A549 (cell line): ENCODE measurements at regions not wholly inside any gene's neighbourhood (a gene's known extent, or its start where the extent isn't known, plus 50 kb on each side); places are given as distances from the start of the nearest gene placed in this dataset.

Experiments used
- ATAC-seq, 2 experiments: fragments of 200-7000 bp in 1 of 2; fragments of >200 bp in 1 of 2; cut with Nextera tagmentation in 1 of 2; cut with Tn5 transposase in 1 of 2; 3 replicates each; pipeline versions ENCODE4 v1.8.0 to v1.9.1; 2018 to 2020; ENCODE audit warnings: mild to moderate bottlenecking in 1 of 2, moderate library complexity in 1 of 2
- CTCF ChIA-PET: fragments of 300-600 bp; sonication (Branson Sonifier 250); formaldehyde crosslinking; extraction: SDS; loops from one replicate; lab custom pipeline; 2021; ENCODE audit warnings: antibody characterized with exemption, inconsistent platforms; lab: Yijun Ruan, JAX
- POLR2A ChIA-PET: fragments of 350-600 bp; formaldehyde crosslinking; extraction: SDS; loops from one replicate; lab custom pipeline; 2021; ENCODE audit warnings: antibody characterized with exemption, inconsistent platforms; lab: Yijun Ruan, JAX
- DNase-seq, 2 experiments: peaks; one replicate each; pipeline versions ENCODE4 v3.0.0 to v3.0.0-alpha.2; 2011 to 2016; ENCODE audit warnings: low read depth in 1 of 2, low spot score in 1 of 2
- FAIRE-seq: peaks from 2 replicates; lab custom pipeline; 2011; peaks lifted over from hg19 to GRCh38; lab: Jason Lieb, UNC
- H3K27ac ChIP-seq, 2 experiments: fragments of >200 bp; sonication (Bioruptor Twin); formaldehyde crosslinking; 3 replicates each; pipeline ENCODE4 v1.5.1; 2016 to 2017
- H3K4me1 ChIP-seq: fragments of >200 bp; sonication (Bioruptor Twin); formaldehyde crosslinking; 3 replicates; pipeline ENCODE4 v1.6.1; 2016
- H3K4me2 ChIP-seq: fragments of >200 bp; sonication (Bioruptor Twin); formaldehyde crosslinking; 3 replicates; pipeline ENCODE4 v1.6.1; 2016
- H3K4me3 ChIP-seq: fragments of >200 bp; sonication (Bioruptor Twin); formaldehyde crosslinking; 3 replicates; pipeline ENCODE4 v1.5.1; 2016
- H3K9me3 ChIP-seq: fragments of >200 bp; sonication (Bioruptor Twin); formaldehyde crosslinking; 3 replicates; pipeline ENCODE4 v1.6.1; 2016
- BHLHE40 ChIP-seq: IDR thresholded peaks from 2 replicates; pipeline ENCODE4 v1.6.1; 2012; ENCODE audit warnings: low read depth, low read length, inconsistent platforms
- CBX2 ChIP-seq: fragments of 200-600 bp; sonication (generic); IDR thresholded peaks from 2 replicates; pipeline ENCODE4 v1.6.1; 2016; ENCODE audit warnings: low read depth, mild to moderate bottlenecking, borderline replicate concordance
- CBX8 ChIP-seq: fragments of 200-600 bp; sonication (generic); IDR thresholded peaks from 2 replicates; pipeline ENCODE4 v1.6.1; 2016
- CEBPB ChIP-seq, 2 experiments: fragments of >200 bp in 1 of 2; sonication (Bioruptor Twin) in 1 of 2; formaldehyde crosslinking in 1 of 2; IDR thresholded peaks; 2 replicates each; pipeline ENCODE4 v1.6.1; 2012 to 2016
- EP300 ChIP-seq, 2 experiments: fragments of >200 bp; sonication (Bioruptor Twin); formaldehyde crosslinking; IDR thresholded peaks; 2 replicates in 1 of 2; 3 replicates in 1 of 2; pipeline ENCODE4 v1.6.1; 2016 to 2017
- ESRRA ChIP-seq: fragments of 150-350 bp; IDR thresholded peaks from 2 replicates; pipeline ENCODE4 v1.6.1; 2014; ENCODE audit warnings: mild to moderate bottlenecking, low read length, borderline replicate concordance
- FOSB ChIP-seq: fragments of 250-450 bp; sonication (Bioruptor Pico); IDR thresholded peaks from 2 replicates; pipeline ENCODE4 v1.5.0; 2020; ENCODE audit warnings: mild to moderate bottlenecking, moderate library complexity
- GATA3 ChIP-seq: IDR thresholded peaks from 2 replicates; pipeline ENCODE4 v1.6.1; 2012; ENCODE audit warnings: borderline replicate concordance
- HDAC2 ChIP-seq: fragments of 200-600 bp; sonication (generic); IDR thresholded peaks from 2 replicates; pipeline ENCODE4 v1.6.1; 2016
- HEYL ChIP-seq: fragments of 250-450 bp; sonication (Bioruptor Pico); IDR thresholded peaks from 2 replicates; pipeline ENCODE4 v1.8.0; 2021; ENCODE audit warnings: mild to moderate bottlenecking, moderate library complexity
- HOXA7 ChIP-seq: fragments of 250-450 bp; sonication (Bioruptor Pico); IDR thresholded peaks from 2 replicates; pipeline ENCODE4 v1.5.0; 2020; ENCODE audit warnings: mild to moderate bottlenecking, moderate library complexity
- HOXB13 ChIP-seq: fragments of 250-450 bp; sonication (Bioruptor Pico); IDR thresholded peaks from 2 replicates; pipeline ENCODE4 v1.5.0; 2020; ENCODE audit warnings: low read depth, mild to moderate bottlenecking, moderate library complexity
- HOXB5 ChIP-seq: fragments of 250-450 bp; sonication (Bioruptor Pico); IDR thresholded peaks from 2 replicates; pipeline ENCODE4 v1.5.0; 2020; ENCODE audit warnings: mild to moderate bottlenecking, moderate library complexity
- KDM5A ChIP-seq: fragments of 200-600 bp; sonication (generic); IDR thresholded peaks from 2 replicates; pipeline ENCODE4 v1.6.1; 2016; ENCODE audit warnings: antibody characterized with exemption, mild to moderate bottlenecking
- MAFK ChIP-seq: fragments of 450-650 bp; IDR thresholded peaks from 2 replicates; pipeline ENCODE4 v1.6.1; 2014; ENCODE audit not compliant: partially characterized antibody
- MYC ChIP-seq: IDR thresholded peaks from 2 replicates; pipeline ENCODE4 v1.6.1; 2012; ENCODE audit warnings: mild to moderate bottlenecking, inconsistent platforms, low read length, improper control_type of control experiment, borderline replicate concordance
- NR3C1 ChIP-seq: fragments of >200 bp; sonication (Bioruptor Twin); formaldehyde crosslinking; IDR thresholded peaks from 3 replicates; pipeline ENCODE4 v1.6.1; 2017
- POLR2A ChIP-seq: IDR thresholded peaks from 2 replicates; pipeline ENCODE4 v1.6.1; 2012; ENCODE audit warnings: mild to moderate bottlenecking, low read length
- POLR2AphosphoS2 ChIP-seq: conservative IDR thresholded peaks from 2 replicates; pipeline ENCODE4 v1.6.1; 2012; ENCODE audit warnings: low read length, improper control_type of control experiment, inconsistent platforms
- RAD21 ChIP-seq, 2 experiments: fragments of >200 bp in 1 of 2; sonication (Bioruptor Twin) in 1 of 2; formaldehyde crosslinking in 1 of 2; IDR thresholded peaks in 1 of 2; conservative IDR thresholded peaks in 1 of 2; 2 replicates in 1 of 2; 3 replicates in 1 of 2; pipeline ENCODE4 v1.6.1; 2012 to 2018; ENCODE audit warnings: inconsistent platforms in 1 of 2
- RCOR1 ChIP-seq: fragments of 150-350 bp; IDR thresholded peaks from 2 replicates; pipeline ENCODE4 v1.6.1; 2014; ENCODE audit warnings: antibody characterized with exemption, low read length, low read depth
- RNF2 ChIP-seq: fragments of 200-600 bp; sonication (generic); IDR thresholded peaks from 2 replicates; pipeline ENCODE4 v1.6.1; 2016; ENCODE audit warnings: low read depth, mild to moderate bottlenecking, antibody characterized with exemption, moderate library complexity, borderline replicate concordance
- SMC3 ChIP-seq: fragments of >200 bp; sonication (Bioruptor Twin); formaldehyde crosslinking; IDR thresholded peaks from 3 replicates; pipeline ENCODE4 v1.6.1; 2018; ENCODE audit warnings: inconsistent platforms
- SREBF2 ChIP-seq: fragments of 450-650 bp; IDR thresholded peaks from 2 replicates; pipeline ENCODE4 v1.6.1; 2014; ENCODE audit warnings: mild to moderate bottlenecking, moderate library complexity
- TFCP2L1 ChIP-seq: fragments of 250-450 bp; sonication (Bioruptor Pico); IDR thresholded peaks from 2 replicates; pipeline ENCODE4 v1.5.0; 2021; ENCODE audit warnings: mild to moderate bottlenecking
- WGBS: methylation state at CpG from one replicate; pipeline ENCODE4 v1.1.6; 2017; ENCODE audit errors: missing lambda C conversion rate; 5-methylcytosine and 5-hydroxymethylcytosine counted together
- TF ChIP-seq, protein P1 (sequence below): IDR thresholded peaks from 2 replicates; pipeline ENCODE4 v1.6.1; 2012; ENCODE audit warnings: low read depth, borderline replicate concordance
- TF ChIP-seq, protein P2 (sequence below): fragments of 200-600 bp; sonication (generic); IDR thresholded peaks from 2 replicates; pipeline ENCODE4 v1.6.1; 2016; ENCODE audit warnings: antibody characterized with exemption, mild to moderate bottlenecking, moderate library complexity
- TF ChIP-seq, protein P3 (sequence below): fragments of 150-350 bp; IDR thresholded peaks from 2 replicates; pipeline ENCODE4 v1.6.1; 2014; ENCODE audit warnings: low read depth, mild to moderate bottlenecking, low read length
- TF ChIP-seq, protein P4 (sequence below): fragments of 450-650 bp; IDR thresholded peaks from 2 replicates; pipeline ENCODE4 v1.6.1; 2014; ENCODE audit warnings: antibody characterized with exemption
- TF ChIP-seq, protein P5 (sequence below): fragments of >200 bp; sonication (Bioruptor Twin); formaldehyde crosslinking; IDR thresholded peaks from 3 replicates; pipeline ENCODE4 v1.6.1; 2016

DNA sequence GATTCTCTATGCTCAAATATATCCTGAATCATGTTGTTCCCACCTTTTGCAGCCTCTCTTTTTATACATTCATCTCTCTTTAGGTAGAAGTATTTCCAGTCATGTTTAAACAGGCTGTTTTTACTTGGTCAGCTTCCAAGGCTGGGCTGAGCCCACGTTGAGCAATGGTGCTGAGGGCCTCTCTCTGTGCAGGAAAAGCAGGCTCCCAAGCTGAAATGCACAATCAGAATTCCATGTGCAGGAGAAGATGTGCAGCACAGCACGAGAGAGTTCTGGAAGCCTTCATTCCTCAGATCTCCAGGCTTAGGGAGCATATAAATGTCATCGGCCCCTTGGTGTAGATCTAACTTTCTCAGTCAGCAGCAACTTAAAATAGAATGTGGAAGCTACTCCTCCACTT, 588.5 kb downstream of the TNS3 start:
- DNase-seq (no peak), FAIRE-seq (no peak), ATAC-seq (no peak)
- TF ChIP-seq POLR2AphosphoS2 (no peak), SMC3 (no peak), HEYL (no peak), TFCP2L1 (CRISPR knock-in tag) (no peak), KDM5A (no peak), FOSB (no peak), HOXA7 (CRISPR knock-in tag) (no peak), RNF2 (no peak), CBX2 (no peak), BHLHE40 (no peak), POLR2A (no peak), EP300 (IDR thresholded peaks at IDR 0.05) (no peak), MYC (no peak), HDAC2 (no peak), CEBPB (IDR thresholded peaks at IDR 0.05) (no peak)
- TF ChIP-seq, protein P1, sequence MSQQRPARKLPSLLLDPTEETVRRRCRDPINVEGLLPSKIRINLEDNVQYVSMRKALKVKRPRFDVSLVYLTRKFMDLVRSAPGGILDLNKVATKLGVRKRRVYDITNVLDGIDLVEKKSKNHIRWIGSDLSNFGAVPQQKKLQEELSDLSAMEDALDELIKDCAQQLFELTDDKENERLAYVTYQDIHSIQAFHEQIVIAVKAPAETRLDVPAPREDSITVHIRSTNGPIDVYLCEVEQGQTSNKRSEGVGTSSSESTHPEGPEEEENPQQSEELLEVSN = no peak
- TF ChIP-seq, protein P2, sequence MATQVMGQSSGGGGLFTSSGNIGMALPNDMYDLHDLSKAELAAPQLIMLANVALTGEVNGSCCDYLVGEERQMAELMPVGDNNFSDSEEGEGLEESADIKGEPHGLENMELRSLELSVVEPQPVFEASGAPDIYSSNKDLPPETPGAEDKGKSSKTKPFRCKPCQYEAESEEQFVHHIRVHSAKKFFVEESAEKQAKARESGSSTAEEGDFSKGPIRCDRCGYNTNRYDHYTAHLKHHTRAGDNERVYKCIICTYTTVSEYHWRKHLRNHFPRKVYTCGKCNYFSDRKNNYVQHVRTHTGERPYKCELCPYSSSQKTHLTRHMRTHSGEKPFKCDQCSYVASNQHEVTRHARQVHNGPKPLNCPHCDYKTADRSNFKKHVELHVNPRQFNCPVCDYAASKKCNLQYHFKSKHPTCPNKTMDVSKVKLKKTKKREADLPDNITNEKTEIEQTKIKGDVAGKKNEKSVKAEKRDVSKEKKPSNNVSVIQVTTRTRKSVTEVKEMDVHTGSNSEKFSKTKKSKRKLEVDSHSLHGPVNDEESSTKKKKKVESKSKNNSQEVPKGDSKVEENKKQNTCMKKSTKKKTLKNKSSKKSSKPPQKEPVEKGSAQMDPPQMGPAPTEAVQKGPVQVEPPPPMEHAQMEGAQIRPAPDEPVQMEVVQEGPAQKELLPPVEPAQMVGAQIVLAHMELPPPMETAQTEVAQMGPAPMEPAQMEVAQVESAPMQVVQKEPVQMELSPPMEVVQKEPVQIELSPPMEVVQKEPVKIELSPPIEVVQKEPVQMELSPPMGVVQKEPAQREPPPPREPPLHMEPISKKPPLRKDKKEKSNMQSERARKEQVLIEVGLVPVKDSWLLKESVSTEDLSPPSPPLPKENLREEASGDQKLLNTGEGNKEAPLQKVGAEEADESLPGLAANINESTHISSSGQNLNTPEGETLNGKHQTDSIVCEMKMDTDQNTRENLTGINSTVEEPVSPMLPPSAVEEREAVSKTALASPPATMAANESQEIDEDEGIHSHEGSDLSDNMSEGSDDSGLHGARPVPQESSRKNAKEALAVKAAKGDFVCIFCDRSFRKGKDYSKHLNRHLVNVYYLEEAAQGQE = no peak
- TF ChIP-seq, protein P3, sequence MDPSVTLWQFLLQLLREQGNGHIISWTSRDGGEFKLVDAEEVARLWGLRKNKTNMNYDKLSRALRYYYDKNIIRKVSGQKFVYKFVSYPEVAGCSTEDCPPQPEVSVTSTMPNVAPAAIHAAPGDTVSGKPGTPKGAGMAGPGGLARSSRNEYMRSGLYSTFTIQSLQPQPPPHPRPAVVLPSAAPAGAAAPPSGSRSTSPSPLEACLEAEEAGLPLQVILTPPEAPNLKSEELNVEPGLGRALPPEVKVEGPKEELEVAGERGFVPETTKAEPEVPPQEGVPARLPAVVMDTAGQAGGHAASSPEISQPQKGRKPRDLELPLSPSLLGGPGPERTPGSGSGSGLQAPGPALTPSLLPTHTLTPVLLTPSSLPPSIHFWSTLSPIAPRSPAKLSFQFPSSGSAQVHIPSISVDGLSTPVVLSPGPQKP = no peak
- no peak overlapping the region for H3K4me2 ChIP-seq
- no peaks in the 10 kb centered on the region for H3K4me1 ChIP-seq
- ChIA-PET CTCF (interaction anchor here (1.2 kb wide), 1 partner anchor 15 kb away, joined by 6 read pairs; no protein-coding TSS in a partner anchor), POLR2A (no interaction called here)
- H3K9me3 ChIP-seq = no peaks in the 10 kb centered on the region
- H3K27ac ChIP-seq = no peak overlapping the region
- WGBS = 29% methylated on average over 3 of the region's 3 CpGs
- H3K4me3 ChIP-seq = no peak overlapping the region

DNA sequence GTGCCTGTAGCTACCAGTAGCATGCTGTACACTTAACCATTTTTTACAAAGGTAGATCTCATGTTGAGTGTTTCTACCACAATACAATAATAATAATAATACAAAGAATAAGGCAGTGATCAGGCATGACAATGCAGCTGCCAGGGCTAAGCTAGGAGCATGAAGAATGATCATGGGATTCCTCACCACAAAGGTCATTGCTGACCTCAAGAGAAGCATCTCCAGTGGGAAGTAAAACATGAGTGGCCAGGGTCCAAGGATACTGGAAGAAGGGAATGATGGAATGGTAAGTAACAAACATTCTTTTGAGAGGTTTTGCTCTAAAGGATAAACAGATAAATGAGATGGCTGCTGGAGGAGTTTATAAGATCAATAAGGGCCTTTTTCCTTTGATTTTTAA, 591.1 kb downstream of the TNS3 start:
- no peak overlapping the region for H3K4me2 ChIP-seq
- FAIRE-seq = no peak
- no peaks in the 10 kb centered on the region for H3K9me3 ChIP-seq
- no peak for ATAC-seq
- no peak overlapping the region for H3K27ac ChIP-seq
- DNase-seq = no peak
- ChIA-PET CTCF (no interaction called here), POLR2A (no interaction called here)
- no peak overlapping the region for H3K4me3 ChIP-seq
- TF ChIP-seq HOXB13 (CRISPR knock-in tag) (no peak), RCOR1 (no peak), HOXB5 (CRISPR knock-in tag) (no peak), HEYL (no peak), NR3C1 (no peak), ESRRA (no peak), KDM5A (no peak), SREBF2 (no peak), CBX2 (no peak), EP300 (IDR thresholded peaks at IDR 0.05) (no peak), MAFK (no peak), BHLHE40 (no peak), POLR2A (no peak), GATA3 (no peak), RAD21 (conservative IDR thresholded peaks at IDR 0.05 in 1 of 2, IDR thresholded peaks at IDR 0.05 in 1 of 2) (no peak), CBX8 (no peak), CEBPB (IDR thresholded peaks at IDR 0.05) (no peak)
- TF ChIP-seq, protein P4, sequence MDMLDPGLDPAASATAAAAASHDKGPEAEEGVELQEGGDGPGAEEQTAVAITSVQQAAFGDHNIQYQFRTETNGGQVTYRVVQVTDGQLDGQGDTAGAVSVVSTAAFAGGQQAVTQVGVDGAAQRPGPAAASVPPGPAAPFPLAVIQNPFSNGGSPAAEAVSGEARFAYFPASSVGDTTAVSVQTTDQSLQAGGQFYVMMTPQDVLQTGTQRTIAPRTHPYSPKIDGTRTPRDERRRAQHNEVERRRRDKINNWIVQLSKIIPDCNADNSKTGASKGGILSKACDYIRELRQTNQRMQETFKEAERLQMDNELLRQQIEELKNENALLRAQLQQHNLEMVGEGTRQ = no peak
- TF ChIP-seq, protein P5, sequence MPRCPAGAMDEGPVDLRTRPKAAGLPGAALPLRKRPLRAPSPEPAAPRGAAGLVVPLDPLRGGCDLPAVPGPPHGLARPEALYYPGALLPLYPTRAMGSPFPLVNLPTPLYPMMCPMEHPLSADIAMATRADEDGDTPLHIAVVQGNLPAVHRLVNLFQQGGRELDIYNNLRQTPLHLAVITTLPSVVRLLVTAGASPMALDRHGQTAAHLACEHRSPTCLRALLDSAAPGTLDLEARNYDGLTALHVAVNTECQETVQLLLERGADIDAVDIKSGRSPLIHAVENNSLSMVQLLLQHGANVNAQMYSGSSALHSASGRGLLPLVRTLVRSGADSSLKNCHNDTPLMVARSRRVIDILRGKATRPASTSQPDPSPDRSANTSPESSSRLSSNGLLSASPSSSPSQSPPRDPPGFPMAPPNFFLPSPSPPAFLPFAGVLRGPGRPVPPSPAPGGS = no peak
- H3K4me1 ChIP-seq = no peaks in the 10 kb centered on the region
